HG03354 (cell line): ENCODE measurements at regions not wholly inside any gene's neighbourhood (a gene's known extent, or its start where the extent isn't known, plus 50 kb on each side); places are given as distances from the start of the nearest gene placed in this dataset.

Experiments
- ATAC-seq: cut with Tn5 transposase; IDR thresholded peaks from one replicate; pipeline ENCODE4 v1.9.1; 2021; ENCODE audit warnings: mild to moderate bottlenecking; ENCODE audit not compliant: unreplicated experiment, poor library complexity, severe bottlenecking

DNA sequence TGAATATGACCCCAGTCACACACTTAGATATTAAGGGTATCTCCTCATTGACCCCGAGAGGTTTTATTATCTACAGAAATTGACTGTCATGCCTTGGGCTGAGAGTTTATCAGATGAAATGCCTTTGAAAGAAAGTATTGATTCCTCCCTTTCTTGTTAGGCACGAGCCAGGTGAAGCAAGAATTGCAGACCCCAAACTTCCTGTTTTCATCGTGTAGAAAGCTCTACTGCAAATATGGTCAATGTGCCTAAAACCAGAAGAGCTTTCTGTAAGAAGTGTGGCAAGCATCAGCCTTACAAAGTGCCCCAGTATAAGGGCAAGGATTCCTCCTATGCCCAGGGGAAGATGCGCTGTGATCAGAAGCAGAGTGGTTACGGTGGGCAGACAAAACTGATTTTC is 143.9 kb upstream of the FUT8 start:
- ATAC-seq = no peak

DNA sequence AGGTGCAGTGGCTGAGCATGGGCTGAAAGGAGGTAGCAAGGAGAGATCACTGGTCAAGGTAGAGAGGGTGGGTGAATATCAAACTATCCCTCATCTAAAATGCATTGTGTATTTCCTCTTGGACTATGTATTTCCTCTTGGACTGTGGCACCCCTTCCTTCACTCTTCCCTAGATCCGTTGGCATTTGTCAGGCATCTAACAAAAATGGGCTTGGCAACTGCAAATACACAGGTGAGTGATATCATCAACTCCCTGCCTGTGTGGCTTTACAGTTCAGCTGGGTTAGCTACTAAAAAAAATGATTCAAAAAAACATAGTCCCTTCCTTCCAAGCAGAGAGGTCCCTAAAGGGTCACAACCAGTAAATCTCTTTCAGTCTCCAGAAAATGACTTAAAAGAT is 142.8 kb upstream of the FUT8 start:
- ATAC-seq = no peak

DNA sequence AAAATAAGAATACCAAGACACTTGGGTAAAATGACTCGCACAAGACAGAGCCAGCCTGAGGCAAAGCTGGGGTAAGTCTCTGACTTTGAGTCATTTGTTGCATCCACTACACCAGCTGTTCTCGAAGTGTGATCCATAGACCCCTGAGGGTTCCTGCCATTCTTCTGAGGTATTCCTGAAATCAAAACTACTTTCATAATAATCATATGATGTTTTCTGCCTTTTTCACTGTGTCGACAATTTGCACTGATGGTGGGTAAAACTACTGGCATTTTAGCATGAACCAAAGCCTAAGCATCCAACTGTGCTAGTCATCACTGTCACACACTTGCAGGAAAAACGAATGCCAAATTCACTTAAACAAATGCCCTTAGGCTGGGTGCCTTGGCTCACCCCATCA is 135.5 kb upstream of the FUT8 start:
- ATAC-seq = no peak

DNA sequence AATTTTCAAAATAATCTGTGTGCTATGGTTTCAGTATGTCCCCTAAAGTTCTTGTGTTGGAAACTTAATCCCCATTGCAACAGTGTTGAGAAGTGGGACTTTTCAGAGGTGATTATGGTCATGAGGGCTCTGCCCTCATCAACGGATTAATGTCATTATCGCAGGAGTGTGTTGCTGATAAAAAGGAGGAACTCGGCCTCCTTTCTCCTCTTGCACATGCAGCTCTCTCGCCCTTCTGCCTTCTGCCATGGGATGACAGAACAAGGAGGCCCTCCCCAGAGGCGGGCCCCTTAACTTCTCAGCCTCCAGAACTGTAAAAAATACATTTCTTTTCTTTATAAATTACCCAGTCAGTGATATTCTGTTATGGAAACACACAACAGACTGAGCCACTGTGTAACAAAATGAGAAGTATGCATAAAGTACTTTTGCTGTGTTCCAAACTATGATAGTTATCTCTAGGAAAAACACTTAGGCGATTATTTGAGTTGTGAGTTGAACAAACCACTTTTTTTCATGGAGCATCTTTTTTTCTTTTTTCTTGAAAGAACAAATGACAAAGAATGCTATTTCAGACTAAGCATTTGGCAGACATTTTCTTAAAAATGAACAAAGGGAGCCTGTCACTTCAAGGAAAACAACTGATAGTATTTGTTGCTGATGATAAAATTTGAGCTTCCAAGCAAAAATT is 134.8 kb upstream of the FUT8 start:
- no peak for ATAC-seq

DNA sequence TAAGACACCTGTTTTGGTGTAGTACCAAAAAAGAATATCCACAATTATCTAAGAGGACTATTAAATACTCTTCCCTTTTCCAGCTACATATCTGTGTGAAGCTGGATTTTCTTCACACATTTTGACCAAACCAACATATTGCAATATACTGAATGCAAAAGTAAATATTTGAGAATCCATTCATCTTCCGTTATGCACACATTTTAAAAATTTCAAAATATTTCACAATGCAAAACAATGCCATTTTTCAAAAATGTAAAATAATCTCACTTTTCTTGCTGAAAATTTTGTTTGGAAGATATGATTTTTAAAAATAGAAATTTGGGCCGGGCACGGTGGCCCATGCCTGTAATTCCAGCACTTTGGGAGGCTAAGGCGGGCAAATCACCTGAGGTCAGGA is 133.9 kb upstream of the FUT8 start:
- ATAC-seq = no peak

DNA sequence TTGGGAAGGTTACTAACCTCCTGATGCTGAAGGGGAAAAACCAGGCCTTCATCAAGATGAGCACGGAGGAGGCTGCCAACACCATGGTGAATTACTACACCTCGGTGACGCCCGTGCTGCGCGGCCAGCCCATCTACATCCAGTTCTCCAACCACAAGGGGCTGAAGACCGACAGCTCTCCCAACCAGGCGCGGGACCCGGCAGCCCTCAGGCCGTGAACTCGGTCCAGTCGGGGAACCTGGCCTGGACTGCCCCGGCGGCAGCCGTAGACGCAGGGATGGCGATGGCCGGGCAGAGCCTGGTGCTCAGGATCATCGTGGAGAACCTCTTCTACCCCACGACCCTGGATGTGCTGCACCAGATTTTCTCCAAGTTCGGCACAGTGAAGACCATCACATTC is 133.0 kb upstream of the FUT8 start:
- no peak for ATAC-seq

DNA sequence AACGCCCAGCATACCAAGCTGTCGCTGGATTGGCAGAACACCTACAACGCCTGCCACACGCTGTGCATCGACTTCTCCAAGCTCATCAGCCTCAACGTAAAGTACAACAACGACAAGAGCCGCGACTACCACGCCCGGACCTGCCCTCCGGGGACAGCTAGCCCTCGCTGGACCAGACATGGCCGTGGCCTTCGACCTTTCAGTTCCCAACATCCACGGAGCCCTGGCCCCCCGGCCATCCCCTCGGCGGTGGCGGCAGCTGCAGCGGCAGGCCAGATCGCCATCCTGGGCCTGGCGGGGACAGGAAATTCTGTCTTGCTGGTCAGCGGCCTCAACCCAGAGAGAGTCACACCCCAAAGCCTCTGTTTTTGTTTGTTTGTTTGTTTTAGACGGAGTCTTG is 132.6 kb upstream of the FUT8 start:
- no peak for ATAC-seq

DNA sequence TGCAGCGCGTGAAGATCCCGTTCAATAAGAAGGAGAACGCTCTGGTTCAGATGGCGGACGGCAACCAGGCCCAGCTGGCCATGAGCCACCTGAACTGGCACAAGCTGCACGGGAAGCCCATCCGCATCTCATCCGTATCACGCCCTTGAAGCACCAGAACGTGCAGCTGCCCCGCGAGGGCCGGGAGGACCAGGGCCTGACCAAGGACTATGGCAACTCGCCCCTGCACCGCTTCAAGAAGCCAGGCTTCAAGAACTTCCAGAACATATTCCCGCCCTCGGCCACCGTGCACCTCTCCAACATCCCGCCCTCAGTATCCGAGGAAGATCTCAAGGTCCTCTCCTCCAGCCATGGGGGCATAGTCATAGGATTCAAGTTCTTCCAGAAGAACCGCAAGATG is 131.9 kb upstream of the FUT8 start:
- no peak for ATAC-seq

DNA sequence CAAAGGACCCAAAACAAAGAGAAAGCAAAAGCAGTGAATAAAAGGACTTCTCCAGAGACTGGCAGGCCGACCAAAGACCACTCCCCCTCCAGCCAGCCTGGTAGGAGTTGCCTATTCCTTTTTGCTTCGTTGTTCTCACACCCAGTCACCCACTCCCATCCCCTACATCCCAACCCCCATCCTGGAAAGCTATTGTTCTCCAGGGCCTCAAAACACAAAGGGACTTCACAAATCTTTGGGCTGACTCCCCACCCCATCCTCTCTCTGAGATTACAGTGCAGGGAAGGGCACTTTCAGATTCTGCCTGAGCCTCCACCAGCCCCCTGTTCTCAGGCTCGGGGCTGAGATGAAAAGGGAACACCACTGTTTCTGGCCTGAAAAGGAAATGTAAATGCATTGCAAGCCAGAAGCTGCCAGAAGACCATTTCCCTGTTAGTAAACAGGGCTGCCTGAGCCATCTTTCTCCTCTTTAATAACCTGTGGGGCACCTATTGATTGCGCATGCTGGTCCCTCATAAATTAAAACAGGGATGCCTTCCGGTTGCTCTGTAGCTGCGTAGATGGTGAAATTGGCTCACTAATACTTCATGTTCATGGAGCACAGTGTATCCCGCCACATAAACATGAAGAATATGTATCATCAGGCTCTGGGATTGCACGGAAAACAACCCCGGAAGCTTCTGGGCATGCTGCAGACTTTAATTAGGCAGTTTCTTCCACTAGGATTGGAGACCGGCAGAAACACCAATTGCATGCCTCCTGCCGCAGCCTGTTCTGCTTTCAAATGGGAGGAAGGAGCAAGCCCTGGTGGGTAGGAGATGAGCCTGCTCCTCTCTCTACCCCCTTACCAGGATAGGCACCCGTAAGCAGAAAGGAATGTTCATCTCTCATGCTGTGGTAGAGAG is 130.3 kb upstream of the FUT8 start:
- peak; percentile 41 for ATAC-seq

DNA sequence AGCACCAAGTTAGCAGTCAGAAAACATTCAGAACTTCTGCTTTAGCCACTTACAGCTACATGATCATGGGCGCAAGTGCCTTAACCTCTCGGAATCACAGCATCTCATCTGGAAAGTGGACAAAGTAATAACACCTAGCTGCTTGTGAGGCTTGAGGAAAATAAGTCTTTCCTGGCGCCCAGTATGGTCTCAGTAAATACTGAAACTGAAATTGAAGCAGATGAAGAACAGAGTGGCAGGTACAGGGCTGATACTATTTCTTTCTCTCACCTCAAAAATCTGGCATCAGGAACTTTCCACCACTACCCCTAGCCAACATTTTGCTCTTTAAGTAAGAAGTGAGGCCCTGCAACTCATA is 129.7 kb upstream of the FUT8 start:
- no peak for ATAC-seq

DNA sequence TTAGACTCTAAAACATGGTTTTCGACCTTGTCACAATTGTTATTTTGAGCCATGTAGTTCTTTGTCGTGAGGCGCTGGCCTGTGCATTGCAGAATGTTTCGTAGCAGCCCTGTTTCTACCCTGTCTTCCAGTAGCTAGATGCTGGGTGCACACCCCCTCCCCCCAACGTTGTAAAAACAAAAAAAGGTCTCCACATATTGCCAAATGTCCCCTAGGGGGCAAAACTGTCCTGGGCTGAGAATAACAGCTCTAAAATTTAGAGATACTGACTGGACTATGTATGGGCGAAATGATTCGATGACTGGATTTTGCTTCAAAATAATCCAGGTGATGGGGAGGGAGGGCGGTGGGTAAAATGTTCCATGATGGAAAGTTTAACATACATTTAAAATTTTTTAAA is 126.1 kb upstream of the FUT8 start:
- peak; percentile 38 for ATAC-seq

DNA sequence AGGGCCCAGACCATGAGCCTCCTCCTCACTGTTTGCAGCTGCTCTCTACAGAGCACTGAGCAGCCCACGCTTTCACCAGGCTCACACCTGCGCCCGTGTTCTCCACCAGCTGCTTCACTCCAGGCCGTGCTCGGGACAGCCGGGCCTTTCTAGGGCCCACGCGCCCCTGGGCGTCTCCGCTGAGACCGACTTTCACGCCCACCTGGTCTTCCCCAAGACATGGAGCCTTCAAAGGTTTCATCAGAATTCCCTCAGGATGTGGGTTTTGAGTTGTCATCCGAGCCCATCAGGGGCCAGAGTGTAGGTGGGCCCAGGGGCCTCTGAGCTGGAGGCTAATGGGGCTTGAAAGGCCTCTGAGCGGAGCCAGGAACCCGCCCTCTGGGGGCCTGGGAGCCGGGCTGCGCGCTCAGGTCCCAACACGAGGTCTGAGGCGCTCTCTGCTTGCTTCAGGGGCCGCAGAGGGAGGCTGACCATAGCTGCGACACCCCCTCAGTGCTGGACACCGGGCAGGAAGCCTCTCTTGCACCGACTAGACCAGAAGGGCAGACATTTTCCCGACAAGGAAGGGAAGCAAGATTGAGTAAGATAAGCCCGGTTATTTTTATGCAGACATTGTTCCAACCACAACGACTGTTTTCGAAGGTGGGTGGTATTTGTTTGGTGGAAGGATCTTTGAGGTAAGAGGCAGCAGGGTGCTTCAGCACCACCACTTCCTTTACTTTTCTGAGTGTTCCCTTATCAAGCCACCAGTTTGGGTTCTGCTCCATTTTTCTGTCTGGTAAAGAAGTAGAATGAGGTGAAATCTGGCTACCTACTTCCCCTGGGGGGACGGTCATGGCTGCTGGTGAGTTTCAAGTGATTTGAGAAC is 125.0 kb upstream of the FUT8 start:
- ATAC-seq = peak; percentile 72

DNA sequence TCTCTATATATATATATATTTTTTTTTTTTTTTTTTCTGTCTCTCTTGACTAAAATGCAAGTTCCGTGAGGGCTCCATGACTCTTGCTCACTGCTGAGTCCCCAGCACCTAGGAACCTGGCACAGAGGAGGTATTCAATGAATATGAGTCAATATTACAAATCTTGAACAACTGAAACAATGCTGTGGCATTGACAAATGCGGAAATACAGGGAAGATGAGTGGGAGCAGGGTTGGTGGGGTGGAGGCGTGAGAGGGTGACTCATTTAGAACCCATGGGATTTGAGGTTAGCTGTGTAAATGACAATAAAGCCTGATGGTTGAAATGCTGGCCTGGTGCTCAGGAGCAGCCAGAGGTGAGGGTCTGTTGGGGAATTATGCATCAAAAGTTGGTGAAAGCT is 121.7 kb upstream of the FUT8 start:
- no peak for ATAC-seq

DNA sequence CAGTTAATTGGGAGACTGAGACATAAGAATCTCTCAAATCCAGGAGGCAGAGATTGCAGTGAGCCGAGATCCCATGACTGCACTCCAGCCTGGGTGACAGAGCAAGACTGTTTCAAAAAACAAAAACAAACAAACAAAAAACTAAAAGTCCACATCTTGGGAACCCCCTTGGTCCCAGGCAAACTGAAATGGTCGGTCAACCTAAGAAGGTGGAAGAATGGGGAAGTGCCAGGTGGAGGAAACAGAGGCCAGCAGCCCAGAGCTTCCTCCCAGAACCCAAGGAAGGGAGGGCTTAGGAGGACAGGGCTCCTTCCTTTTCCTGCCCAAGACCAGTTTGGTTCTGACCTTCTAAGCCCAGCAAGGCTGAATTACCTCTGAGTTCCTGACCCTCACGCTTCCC is 121.0 kb upstream of the FUT8 start:
- no peak for ATAC-seq

DNA sequence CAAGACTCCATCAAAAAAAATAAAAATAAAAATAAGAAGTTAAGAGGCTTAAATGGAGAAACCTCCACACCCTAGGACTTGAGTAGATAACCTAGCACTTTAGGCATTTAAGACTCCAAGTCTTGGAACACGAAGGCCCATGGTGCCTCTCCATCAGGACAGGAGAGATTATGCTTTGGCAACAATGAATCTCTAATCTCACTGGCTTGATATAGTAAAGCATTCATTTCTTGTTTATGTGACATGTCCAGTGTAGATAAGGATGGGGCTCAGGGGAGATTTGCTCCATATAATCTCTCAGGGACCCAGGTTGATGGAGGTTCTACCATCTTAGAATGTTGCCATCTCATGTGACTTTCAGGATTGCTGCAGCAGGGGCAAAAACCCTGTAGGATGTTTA is 117.7 kb upstream of the FUT8 start:
- no peak for ATAC-seq

DNA sequence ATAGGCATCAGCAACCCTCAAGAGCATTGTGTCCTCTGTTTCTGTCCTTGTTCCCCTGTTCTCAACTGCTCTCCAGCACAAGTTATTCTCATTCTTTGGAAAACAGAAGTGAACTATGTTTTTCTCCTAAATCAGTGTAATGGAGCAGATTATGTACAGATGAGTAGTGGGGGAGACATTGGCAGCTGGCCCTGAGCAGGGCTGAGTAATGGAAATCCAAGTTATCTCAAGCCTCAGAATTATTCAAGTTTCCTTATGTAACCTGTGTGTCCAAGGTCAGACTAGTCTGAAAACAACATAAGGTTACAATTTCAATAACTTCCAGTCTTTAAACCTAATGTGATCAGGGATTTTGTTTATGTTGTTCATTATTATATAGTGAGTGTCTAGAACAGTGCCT is 116.1 kb upstream of the FUT8 start:
- no peak for ATAC-seq

DNA sequence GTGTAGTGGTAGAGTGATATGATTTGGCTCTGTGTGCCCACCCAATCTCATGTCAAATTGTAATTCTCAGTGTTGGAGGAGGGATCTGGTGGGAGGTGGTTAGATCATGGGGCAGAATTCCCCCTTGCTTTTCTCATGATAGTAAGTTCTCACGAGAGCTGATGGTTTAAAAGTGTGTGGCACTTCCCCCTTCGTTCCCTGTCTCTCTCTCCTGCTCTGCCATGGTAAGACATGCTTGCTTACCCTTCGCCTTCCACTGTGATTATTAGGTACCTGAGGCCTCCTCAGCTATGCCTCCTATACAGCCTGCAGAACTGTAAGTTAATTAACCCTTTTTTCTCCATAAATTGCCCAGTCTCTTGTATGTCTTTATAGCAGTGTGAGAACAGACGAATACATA is 115.7 kb upstream of the FUT8 start:
- ATAC-seq = no peak

DNA sequence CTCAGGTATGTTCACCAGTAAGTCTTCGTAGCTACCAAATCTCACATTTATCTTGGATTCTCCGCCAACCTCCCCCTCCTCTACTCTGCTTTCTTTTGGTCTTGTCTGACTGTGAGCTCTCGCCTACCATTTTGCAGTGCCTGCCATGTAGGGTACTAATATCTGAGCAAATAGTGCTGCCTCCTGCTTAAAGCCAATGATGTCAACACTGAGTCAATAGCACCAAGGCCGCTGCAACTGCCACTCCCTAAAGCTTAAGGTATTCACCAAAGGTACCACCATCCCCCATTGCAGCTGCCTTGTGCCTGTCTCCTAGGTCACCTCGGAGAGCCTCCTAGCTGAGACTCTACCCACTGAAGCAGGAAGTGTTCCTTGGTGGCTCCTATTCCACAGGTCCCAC is 114.8 kb upstream of the FUT8 start:
- ATAC-seq = no peak

DNA sequence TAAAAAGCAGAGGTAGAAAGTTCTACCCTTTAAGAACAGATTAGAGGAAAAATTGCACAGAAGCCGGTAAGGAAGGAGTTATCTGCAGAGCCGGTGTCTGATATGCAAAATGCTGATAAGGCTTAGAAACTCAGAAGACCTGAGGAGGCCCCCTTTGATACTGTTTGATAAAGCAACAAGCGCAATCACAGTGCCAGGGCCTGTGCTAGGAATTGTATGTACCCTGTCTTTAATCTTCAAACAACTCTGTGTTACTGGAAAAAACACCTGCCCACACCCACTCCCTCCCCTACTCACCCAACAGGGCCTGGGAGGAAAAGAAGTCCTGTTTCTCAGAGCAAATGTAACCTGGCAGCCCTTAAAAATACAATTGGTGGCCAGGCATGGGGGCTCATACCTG is 112.7 kb upstream of the FUT8 start:
- ATAC-seq = no peak

DNA sequence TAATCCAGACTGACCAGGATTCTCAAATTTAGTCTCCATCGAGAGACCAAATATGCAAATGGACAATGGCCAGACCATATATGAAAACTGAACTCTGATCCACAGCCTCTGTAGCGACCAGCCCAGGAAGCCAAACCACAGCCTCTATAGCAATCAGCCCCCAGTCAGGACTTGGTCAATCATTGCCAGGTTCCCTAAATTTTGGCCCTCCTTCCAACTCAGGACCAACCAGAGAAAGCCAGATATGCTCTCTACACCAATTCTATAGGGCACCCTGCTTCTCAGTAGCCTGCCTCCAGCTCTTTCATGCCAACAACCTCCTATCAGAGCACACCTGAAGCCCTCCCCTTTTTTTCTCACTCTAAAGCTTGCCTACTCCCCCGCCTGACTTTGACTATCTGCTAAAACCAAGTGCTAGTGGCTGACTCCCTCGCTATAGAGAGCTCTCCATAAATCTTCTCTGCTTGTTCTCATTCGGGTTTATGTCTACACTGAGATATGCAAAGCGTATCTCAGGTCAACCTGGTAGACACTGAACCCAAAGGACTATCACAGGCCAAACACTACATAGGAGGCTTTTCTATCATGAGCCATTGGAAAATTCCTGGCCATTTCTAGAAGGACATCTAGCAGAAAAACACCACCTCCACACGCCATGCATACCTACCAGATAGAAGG is 110.5 kb upstream of the FUT8 start:
- ATAC-seq = peak; percentile 71
